ENCODE measurements at regions not wholly inside any gene's neighbourhood (a gene's known extent, or its start where the extent isn't known, plus 50 kb on each side); places are given as distances from the start of the nearest gene placed in this dataset.

DNA sequence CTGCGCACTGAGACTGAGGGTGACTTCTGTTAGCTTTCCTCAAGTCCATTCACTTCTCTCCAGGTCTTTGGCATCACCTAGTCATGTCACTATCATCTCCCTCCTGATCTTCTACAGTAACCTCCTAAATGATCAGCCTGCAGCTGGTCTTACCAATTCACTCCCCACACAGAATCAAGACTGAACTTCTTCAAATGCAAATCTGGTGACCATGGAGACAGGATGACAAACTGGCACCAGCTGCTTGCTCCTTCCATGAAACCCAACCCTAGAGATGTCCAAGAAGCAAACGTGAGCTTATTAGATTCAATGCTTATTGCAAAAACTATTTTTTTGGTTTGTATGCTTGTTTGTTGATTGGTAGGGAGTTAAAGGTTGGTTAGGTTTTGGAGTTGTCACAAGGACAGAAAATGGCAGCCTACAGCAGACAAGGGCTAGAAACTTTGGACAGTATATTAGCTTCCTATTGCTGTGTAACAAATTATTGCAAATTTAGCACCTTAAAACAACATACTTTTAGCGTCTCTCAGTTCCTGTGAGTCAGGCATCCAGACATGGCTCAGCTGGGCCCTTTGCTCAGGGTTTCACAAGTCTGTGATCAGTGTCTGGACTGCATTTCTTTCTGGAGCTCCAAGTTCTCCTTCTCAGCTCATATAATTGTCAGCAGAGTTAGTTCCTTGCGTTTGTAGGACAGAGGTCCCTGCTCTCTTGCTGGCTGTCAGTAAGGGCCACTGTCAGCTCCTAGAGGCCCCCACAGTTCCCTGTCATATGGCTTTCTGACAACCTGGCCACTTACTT, 53.3 kb upstream of the GJA8 start:
- DNase-seq (no peak), ATAC-seq (ENCODE audit: poor library complexity) (no peak)
- intact Hi-C loops (cut with DNase I), result no loop called here

DNA sequence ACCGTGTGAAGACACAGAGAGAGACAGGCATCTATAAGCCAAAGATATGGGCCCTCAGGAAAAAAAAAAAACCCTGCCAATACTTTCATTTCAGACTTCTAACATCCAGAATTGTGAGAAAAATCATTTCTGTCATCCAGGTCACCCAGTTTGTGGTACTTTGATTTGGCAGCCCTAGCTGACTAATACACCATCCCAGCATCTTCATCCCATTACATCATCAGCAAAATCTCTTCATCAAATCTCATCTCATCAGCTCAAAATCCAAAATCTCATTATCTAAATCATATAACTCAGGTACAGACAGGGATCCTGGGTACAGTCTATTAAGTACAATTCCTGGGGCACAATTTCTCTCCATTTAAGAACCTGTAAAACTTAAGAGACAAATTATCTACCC, 51.9 kb upstream of the GJA8 start:
- ATAC-seq (ENCODE audit: poor library complexity), result no peak
- DNase-seq, result no peak
- intact Hi-C loops (cut with DNase I), result no loop called here

DNA sequence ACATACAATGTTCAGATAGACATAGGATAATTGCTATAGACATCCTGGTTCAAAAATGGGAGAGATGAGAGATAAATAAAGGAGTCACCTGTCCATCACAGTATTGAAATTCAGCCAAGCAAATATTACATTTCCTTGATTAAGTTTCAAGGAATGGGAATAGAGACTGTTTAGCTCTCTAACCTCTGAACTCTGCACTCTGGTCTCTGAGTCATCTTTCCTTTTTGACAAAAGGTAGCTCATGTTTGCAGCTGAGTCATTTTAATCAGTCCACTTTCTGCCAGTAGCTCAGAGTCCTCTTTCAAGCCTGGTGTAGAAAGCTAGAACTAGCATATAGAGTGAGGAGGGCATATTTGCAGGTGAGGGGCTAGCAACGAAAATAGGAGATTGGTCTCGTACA, 51.4 kb upstream of the GJA8 start:
- no peak for ATAC-seq (ENCODE audit: poor library complexity)
- no peak for DNase-seq
- intact Hi-C loops (cut with DNase I), result no loop called here

DNA sequence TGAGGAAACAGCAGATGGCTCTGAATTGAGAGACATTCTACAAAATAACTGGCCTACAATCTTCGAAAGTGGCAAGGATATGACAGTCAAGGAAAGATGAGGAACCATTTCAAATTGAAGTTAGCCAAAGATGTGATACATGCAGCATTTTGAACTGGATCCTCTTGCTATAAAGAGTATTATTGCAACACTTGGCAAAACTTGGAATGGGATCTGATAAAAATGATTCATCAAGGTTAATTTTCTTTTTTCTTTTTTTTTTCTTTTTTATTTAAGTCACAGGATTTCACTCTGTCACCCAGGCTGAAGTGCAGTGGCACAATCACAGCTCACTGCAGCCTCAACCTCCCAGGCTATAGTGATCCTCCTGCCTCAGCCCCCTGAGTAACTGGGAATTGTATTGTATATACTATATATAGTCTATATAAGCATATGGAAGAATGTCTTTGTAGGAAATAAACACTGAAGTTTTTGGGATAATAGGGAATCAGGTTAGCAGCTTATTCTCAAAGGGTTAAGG, 49.8 kb upstream of the GJA8 start:
- intact Hi-C loops (cut with DNase I), result no loop called here
- DNase-seq, result no peak
- ATAC-seq (ENCODE audit: poor library complexity), result no peak

Measured in Right ventricle myocardium superior (tissue), 1 donor.